Stimulated activated CD8-positive, alpha-beta memory T cell treated with anti-CD3 and anti-CD28 coated beads, Interleukin-12 subunit alpha, Interleukin-12 subunit beta, amount 100 ng/mL, for 24 hours (primary cell): ENCODE measurements at regions not wholly inside any gene's neighbourhood (a gene's known extent, or its start where the extent isn't known, plus 50 kb on each side); places are given as distances from the start of the nearest gene placed in this dataset.
A peak's percentile ranks its signal among the peaks of the same experiment; 100 is the strongest.

Source experiments
- DNase-seq: peaks from one replicate; pipeline ENCODE4 v3.0.0-alpha.2; 2020; ENCODE audit errors: extremely low read depth

DNA sequence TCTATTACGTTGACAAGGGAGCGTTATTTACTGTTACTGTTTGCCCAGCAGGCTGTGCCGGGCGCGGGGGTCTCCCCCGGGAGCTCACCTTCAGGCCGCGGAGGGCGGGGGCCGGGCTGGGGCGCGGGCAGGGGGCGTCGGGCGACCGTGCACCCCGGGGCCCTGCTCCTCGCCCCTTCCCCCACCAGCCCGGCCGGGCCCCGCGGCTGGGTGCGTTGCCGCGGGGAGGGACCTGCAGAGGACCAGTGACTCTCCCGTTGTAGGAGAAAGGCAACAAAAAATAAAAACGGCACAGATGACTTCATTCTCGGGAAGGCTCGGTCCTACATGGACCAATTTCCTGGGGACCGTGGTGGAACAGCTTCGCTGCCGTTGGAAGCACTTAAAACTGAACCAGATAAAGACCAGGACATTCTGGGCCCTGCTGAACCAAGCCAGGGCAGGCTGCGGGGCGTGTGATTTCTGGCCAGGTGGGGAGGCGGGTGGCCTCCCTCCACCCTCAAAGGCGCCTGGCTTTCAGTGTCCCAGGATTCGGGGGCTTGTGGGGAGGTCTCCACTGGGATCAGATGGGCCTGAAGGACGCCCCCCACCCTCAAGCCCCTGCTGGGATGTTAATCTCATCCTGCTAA, 57.4 kb downstream of the IGLL1 start:
- no peak for DNase-seq

- DNase-seq = peak; percentile 45
Measured at GRCh38 chr22:23521441-23522113, 58.5 kb downstream of the IGLL1 start.

DNA sequence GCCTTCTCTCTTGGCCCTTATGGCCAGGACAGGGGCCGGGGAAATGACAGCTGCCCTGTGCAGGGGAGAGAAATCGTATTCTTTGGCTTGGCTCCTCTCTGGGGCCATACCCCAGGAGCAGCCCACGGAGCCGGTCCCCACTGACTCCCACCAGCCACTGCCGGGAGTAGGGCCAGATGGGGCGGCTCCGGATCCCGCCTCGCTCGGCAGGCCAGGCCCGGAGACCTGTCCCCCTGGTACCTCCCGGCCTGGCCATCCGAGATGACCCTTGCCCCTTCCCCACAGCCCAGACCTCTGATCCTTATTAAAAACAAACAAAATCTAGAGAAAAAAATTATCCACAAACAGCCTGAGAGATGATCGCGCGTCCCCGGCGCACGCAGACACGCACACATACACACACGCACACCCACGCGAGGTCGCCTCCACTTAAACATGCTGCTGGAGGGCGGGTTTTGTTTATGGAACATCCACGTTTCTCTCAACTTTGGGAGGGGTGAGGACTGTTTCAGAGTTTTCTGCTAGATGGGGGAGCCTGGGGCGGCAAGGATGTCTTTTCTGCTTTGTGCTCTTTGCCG, 59.1 kb downstream of the IGLL1 start:
- DNase-seq = no peak

- no peak for DNase-seq
Measured at GRCh38 chr22:23519442-23520157, 60.5 kb downstream of the IGLL1 start.

GRCh38 chr22:23518376-23519187, 61.5 kb downstream of the IGLL1 start:
- no peak for DNase-seq

DNA sequence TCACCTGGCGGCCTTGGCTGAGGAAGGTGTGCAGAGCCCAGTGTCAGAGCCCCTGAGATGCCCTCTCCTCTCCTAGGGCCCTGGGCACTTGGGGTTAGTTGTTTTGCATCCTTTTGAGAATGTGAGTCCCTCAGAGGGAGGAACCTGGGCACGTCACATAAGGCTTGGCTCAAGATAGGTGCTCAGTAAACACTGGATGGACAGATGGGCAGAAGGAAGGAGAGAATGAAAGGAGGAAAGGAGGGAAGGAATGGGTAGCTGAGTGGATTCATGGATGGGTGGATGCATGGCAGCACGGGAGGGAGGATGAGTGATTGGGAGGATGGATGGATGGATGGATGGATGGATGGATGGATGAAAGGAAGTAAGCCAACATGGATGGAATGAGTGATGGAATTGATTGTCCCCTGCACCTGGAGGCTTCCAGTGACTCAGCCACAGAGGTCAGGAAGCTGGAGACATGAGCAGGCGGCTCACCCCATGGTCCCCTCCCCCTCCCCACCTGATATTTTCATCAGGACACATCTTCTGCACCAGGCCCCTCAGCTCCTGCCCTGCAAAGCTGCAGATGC, 62.2 kb downstream of the IGLL1 start:
- no peak for DNase-seq

DNA sequence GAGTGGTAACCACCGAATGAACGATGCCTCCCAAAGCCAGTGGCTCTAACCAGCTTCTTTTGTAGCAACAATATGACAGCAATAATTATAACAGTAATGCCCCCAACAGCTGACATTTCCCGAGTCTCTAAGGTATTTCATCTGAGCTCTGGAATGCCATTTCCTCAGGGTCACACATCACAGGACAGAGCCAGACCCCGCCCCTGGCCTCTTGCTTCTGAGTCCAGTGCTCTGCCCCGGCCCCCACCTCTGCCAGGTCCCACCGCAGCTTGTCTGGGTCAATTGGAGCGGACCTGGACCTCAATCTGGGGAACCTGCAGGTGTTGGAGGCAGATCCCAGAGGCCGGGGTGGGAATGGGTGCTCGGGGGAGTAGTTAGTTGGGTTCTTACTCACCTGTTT, 63.8 kb downstream of the IGLL1 start:
- DNase-seq = no peak

GRCh38 chr22:23514322-23515038, 65.6 kb downstream of the IGLL1 start:
- no peak for DNase-seq

DNA sequence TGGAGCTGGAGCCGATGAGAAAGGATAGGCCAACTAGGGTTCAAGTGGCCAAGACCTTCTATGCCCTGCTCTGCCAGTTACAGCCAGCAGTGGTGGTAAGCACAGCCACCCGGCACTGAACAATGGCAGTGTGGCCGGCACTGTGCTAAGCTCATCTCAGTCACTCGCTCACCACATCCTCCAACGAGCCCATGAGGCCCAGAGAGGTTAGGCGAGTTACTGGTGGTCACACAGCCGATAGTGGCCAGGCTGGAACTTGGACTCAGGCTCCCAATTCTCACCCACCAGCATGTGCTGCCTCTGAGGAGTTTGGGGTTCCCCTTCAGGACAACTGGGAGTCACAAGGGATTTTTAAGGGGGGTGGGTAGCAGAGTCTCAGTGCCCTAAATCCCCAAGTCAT, 66.4 kb downstream of the IGLL1 start:
- DNase-seq = no peak

- DNase-seq = no peak
Measured at GRCh38 chr22:23513133-23513532, 67.0 kb downstream of the IGLL1 start.

DNA sequence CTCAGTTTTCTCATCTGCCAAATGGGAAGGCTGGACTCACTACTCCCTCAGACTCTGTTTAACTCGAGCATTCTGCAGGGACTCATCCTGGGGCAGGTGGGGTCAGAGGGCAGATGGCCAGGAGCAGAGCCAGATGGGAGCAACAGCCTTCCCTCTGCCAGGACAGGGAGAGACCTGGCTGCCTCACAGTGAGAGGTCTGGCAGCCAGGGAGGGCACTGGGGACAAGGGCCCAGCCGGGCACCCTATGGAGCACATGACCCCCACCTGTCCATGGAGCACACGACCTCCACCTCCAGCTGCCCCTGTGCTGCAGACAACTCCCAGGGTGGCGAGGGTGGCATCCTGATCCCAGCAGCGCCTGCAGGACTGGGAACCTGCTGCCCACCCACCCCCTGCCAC, 67.4 kb downstream of the IGLL1 start:
- DNase-seq = no peak

DNA sequence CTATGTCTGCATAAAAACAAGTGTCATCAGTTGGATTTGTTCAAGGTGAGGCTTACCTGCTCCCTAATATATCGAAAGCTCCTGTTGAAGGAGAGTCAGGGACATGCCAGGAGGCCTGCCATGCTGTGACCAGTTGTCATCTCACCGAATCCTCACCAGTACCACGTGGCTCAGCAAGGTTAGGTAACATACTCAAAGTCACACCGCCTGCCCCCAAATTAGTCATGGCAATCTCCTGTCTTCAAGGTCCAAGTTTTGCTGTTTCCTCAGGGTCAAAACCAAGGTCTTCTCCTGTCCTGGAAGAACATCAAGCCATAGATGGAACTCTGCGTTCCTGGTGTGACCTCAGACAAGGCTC, 67.8 kb downstream of the IGLL1 start:
- no peak for DNase-seq

GRCh38 chr22:23511627-23512347, 68.3 kb downstream of the IGLL1 start:
- no peak for DNase-seq

DNA sequence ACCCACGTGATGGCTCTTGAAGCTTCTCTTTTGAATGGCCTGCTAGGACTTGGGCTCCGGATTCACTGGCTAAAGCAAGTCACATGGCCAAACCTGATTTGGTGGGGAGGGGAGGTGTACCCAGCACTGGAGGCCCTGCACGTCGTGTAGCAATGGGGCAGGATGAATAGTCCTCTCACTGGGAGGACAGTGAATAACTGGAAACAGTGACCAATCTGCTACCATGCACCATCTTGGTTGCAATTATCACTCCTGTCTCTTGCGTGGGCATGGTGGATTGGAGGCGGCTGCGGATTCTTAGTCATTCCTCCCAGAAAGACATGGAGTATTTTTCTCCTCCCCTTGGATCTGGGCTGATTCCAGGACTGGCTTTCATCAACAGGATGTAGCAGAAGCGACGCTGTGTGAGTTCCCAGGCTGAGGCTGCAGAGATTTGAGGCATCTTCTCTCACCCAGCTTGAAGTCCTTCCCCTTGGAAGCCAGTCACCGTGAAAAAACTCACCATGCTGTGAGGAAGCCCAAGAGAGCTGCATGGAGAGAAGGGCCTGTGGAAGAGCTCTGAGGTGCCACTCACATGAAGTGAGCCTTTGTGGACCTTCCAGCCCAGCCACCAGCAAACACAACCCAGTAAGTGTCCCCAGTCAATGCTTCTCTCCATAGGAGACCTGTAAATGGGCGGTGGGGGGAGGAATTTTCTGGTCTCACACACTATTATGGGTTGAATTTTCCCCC, 70.4 kb downstream of the IGLL1 start:
- DNase-seq = no peak

DNA sequence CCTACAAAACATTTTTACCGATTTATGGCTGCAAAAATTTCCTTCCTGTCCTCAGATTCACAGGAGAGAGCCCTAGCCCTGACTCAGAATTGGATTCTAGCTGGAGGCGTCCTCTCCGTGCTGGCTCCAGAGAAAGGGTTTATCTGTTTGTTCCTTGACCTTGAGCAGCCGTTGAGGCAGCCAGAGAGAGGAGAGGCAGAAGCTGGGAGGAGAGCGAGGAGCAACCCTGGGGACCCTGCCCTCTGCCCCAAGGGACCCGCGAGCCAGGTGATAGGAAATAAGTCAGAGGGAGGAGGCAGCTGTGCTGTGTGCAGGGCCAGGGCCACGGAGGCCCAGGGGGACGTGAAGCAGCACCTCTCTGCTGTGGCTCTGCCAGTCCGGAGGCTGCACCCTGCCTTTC, 75.6 kb downstream of the IGLL1 start:
- DNase-seq = no peak

DNA sequence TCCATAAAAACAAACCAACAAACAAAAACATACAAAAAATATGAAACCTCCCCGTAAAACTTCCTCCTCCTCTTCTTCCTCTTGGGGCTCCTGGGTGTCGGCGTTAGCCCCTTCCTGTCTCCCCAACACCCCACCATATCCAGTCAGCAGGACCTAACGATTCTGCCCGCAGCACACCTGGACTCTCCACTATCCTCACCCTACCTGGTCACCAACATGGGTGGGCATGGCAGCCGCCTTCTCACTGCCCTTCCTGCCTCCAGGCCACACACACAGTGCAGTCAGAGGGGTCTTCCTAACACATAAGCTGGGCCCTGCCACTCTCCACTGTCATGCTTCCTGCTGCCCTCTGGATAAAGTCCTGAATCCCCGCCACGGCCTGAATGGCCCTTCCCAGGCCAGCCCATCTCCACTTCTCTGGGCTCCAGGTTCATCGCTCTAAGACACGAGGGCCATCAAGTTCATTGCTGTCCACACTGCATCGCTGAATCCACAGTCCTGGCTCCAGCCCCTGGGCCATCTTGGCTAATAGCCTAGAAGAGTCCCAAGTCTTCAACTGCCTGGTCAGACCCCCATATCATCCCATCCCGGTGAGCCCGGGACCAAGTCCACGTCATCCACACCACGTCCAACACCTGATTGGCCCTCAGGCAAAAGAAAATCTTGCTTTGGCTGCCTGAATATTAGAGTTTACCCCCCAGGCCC, 76.2 kb downstream of the IGLL1 start:
- DNase-seq = no peak

DNA sequence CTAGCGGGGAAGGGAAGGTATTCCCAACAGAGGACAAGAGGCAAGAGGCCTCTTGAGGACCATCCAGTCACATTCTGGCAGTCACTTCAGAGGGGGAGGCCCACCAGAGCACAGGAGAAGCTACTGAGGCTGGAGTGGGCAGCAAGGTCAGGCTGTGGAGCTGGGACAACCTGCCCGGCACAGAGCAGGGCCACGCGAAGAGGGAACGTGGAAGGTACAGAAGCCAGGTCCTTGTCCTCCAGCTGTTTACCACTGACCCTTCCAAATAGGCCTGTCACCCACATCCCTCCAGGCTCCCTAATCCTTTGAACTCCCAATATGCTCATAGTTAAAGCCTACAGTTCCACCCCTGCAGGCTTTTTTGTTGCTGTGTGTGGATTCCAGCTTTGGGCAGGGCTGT, 76.9 kb downstream of the IGLL1 start:
- DNase-seq = no peak

DNA sequence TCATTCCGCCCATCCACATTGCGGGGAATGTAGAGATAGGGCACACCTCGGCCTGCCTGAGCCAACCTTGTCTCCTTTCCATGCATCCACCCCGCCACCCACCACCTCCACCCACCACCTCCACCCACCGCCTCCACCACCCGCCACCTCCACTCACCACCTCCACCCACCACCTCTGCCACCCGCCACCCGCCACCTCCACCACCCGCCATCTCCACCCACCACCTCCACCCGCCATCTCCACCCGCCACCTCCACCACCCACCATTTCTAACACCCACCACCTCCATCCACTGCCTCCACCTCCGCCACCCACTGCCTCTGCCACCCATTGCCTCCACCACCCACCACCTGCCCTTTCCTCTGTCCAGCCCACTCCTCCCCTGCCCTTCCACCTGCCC, 78.4 kb downstream of the IGLL1 start:
- DNase-seq = no peak

- DNase-seq = no peak
Measured at GRCh38 chr22:23501261-23501619, 78.8 kb downstream of the IGLL1 start.
